ENCODE measurements at regions not wholly inside any gene's neighbourhood (a gene's known extent, or its start where the extent isn't known, plus 50 kb on each side); places are given as distances from the start of the nearest gene placed in this dataset.
A peak's percentile ranks its signal among the peaks of the same experiment; 100 is the strongest.

DNA sequence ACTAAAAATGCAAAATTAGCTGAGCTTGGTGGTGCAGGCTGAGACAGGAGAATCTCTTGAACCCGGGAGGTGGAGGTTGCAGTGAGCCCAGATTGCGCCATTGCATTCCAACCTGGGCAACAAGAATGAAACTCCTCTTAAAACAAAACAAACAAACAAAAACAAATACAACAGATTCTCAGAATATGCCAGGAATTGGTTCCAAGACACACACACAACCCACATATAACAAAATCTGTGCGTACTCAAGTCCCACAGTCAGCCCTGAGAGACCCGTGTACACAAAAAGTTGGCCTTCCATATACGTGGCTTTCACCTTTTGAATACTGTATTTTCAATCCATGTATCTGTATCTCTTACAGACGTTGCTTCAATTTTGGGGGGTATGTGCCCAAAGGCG lies 98.9 kb upstream of the MARCKS start:
- in situ Hi-C loops (cut with HindIII; ENCODE audit: low sequenced_read_pairs): no loop called here
- TF ChIP-seq, protein P1, sequence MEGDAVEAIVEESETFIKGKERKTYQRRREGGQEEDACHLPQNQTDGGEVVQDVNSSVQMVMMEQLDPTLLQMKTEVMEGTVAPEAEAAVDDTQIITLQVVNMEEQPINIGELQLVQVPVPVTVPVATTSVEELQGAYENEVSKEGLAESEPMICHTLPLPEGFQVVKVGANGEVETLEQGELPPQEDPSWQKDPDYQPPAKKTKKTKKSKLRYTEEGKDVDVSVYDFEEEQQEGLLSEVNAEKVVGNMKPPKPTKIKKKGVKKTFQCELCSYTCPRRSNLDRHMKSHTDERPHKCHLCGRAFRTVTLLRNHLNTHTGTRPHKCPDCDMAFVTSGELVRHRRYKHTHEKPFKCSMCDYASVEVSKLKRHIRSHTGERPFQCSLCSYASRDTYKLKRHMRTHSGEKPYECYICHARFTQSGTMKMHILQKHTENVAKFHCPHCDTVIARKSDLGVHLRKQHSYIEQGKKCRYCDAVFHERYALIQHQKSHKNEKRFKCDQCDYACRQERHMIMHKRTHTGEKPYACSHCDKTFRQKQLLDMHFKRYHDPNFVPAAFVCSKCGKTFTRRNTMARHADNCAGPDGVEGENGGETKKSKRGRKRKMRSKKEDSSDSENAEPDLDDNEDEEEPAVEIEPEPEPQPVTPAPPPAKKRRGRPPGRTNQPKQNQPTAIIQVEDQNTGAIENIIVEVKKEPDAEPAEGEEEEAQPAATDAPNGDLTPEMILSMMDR (IDR thresholded peaks at IDR 0.05; ENCODE audit: low read depth, low read length): no peak
- no peak for DNase-seq (ENCODE audit: low read depth, low spot score)
- no peak overlapping the region for H3K4me3 ChIP-seq (ENCODE audit: low read depth, low read length)

DNA sequence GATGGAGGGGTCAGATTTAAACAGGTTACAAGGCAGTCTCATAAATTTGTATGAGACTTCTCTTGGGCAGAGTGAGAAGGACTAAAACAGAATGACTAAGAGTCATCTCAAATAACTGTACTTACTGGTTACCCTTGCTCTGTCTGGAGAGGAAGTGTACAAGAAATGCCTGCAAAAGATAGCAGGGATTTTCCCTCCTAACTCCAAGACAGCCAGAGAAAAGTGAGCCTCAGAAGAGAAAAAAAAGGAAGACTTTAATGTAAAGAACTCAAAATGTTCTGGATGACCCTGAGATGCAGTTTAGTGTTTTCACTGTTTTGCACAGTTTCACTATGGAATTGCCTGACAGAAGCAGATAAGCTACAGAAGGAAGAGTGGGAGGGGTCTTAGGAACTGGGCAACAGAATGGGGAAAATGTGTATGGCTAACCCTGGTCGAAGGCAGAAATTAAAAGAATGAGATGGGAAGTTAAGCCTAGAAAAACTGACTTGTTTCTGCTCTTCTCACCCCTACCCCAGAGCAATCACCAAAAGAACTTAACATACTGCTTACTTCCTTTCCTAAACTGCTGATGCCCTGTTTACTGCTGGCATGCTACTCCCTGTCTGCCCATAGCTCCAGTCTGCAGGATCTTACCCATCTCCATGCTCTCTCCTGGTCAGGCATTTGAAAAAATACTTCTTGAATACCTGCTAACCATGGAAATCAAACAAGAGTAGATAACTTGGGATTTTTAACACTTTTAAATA lies 98.1 kb upstream of the MARCKS start:
- no peak overlapping the region for H3K4me3 ChIP-seq (ENCODE audit: low read depth, low read length)
- DNase-seq (ENCODE audit: low read depth, low spot score): no peak
- TF ChIP-seq, protein P1 (IDR thresholded peaks at IDR 0.05; ENCODE audit: low read depth, low read length): no peak
- in situ Hi-C loops (cut with HindIII; ENCODE audit: low sequenced_read_pairs): no loop called here

DNA sequence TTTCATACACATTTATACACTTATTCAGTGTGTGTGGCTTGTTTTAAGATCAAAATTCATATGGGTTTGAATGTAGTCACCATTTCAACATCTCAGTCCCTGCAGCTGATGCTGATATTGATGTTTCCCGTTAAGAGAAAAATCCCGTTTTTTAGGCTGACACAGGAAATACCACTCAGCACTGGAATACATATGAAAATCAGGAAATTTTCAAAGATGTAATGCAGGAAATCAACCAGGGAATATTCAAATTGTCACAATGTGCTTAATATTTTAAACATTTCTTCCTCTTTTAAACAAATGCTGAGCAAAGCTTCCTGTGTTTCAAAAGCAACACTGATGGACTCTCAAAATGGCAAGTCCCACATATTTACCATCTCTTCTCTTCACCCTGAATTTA lies 94.5 kb upstream of the MARCKS start:
- DNase-seq (ENCODE audit: low read depth, low spot score): no peak
- TF ChIP-seq, protein P1 (IDR thresholded peaks at IDR 0.05; ENCODE audit: low read depth, low read length): no peak
- no peak overlapping the region for H3K4me3 ChIP-seq (ENCODE audit: low read depth, low read length)
- in situ Hi-C loops (cut with HindIII; ENCODE audit: low sequenced_read_pairs): no loop called here

DNA sequence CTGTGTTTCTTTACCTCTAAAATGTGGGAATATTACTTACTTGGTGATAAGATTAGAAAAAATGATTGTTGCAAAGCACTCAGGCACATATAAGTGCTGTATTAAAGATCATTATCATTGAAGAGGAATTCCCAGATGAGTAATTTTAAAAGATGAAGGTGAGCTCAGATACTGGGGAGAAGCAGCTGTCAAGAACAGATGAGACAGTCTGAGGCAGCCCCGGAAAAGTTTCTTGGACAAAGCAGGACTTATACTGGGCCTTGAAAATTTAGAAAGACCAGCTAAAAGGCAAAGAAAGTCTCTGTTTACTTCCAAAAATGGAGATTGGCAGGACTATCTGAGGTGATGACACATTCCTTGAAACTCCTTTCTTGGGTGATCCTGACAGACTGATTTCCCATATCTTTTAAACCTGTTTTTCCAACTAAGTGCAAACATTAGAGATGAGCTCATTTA lies 93.8 kb upstream of the MARCKS start:
- no peak overlapping the region for H3K4me3 ChIP-seq (ENCODE audit: low read depth, low read length)
- in situ Hi-C loops (cut with HindIII; ENCODE audit: low sequenced_read_pairs): no loop called here
- no peak for DNase-seq (ENCODE audit: low read depth, low spot score)
- TF ChIP-seq, protein P1 (IDR thresholded peaks at IDR 0.05; ENCODE audit: low read depth, low read length): no peak

DNA sequence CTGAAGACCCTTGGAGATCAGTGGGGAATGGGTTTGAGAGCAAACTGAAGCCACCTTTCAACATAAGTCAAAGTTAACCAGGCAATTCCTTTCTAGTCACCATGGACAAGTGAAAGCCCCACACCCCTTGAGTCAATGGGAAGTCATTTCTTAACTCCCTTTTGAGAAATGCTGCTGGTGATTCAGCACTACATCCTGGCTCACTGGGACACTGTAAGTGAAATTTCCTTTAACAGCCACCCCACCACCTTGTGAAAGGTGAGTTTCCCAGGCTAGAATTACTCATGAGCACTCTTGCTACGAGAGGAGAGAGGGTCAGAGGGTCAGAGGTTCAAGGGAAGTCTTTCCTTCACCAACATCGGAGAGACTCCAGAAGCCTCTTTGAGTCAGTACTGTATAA lies 93.3 kb upstream of the MARCKS start:
- in situ Hi-C loops (cut with HindIII; ENCODE audit: low sequenced_read_pairs): no loop called here
- DNase-seq (ENCODE audit: low read depth, low spot score): peak; percentile 51
- no peak overlapping the region for H3K4me3 ChIP-seq (ENCODE audit: low read depth, low read length)
- TF ChIP-seq, protein P1 (IDR thresholded peaks at IDR 0.05; ENCODE audit: low read depth, low read length): no peak

DNA sequence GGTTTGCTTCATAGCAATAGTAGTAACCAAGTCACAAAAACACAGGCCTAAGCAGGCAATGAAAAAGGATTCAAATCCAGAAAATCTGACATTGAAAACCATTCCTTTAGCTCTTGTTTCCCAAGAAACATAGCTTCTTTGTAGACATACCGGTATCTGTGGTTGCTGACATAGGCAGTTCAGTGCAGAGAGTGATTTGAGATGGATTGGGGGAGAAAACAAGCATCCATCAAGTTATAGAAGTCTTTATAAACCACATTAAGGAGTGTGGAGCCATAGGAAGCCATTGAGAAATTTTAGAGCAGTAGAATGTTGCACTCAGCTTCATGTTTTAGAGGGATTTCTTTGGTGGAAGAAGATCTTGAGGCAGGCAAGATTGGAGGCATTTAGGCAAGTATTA lies 91.2 kb upstream of the MARCKS start:
- in situ Hi-C loops (cut with HindIII; ENCODE audit: low sequenced_read_pairs): no loop called here
- no peak for DNase-seq (ENCODE audit: low read depth, low spot score)
- H3K4me3 ChIP-seq (ENCODE audit: low read depth, low read length): no peak overlapping the region
- TF ChIP-seq, protein P1 (IDR thresholded peaks at IDR 0.05; ENCODE audit: low read depth, low read length): no peak

All from astrocyte of the spinal cord (primary cell).